GM18498 (cell line): ENCODE measurements at regions not wholly inside any gene's neighbourhood (a gene's known extent, or its start where the extent isn't known, plus 50 kb on each side); places are given as distances from the start of the nearest gene placed in this dataset.
"Not testable (repeated sequence)": the region's sequence is repeated elsewhere in the genome, so short reads cannot be mapped to it uniquely, and the experiment has no call there.

Experiments
- ATAC-seq: cut with Tn5 transposase; IDR thresholded peaks from one replicate; pipeline ENCODE4 v1.9.1; 2021; ENCODE audit warnings: mild to moderate bottlenecking, moderate library complexity; ENCODE audit not compliant: unreplicated experiment

GRCh38 chr7:46774515-46774914, 807.4 kb downstream of the TNS3 start:
- no peak for ATAC-seq

GRCh38 chr7:46772776-46773175, 809.1 kb downstream of the TNS3 start:
- no peak for ATAC-seq

GRCh38 chr7:46767071-46767470, 814.8 kb downstream of the TNS3 start:
- ATAC-seq, result no peak

- no peak for ATAC-seq
Measured at GRCh38 chr7:46764100-46764936, 817.6 kb downstream of the TNS3 start.

GRCh38 chr7:46763344-46763743, 818.6 kb downstream of the TNS3 start:
- no peak for ATAC-seq

- no peak for ATAC-seq
Measured at GRCh38 chr7:46759711-46760480, 822.0 kb downstream of the TNS3 start.

GRCh38 chr7:46756996-46757395, 824.9 kb downstream of the TNS3 start:
- no peak for ATAC-seq

- no peak for ATAC-seq
Measured at GRCh38 chr7:46756256-46756655, 825.7 kb downstream of the TNS3 start.

GRCh38 chr7:46755120-46756034, 826.5 kb downstream of the TNS3 start:
- ATAC-seq, result no peak

- no peak for ATAC-seq
Measured at GRCh38 chr7:46754140-46754720, 827.7 kb downstream of the TNS3 start.

- ATAC-seq, result no peak
Measured at GRCh38 chr7:46753662-46754061, 828.2 kb downstream of the TNS3 start.

- no peak for ATAC-seq
Measured at GRCh38 chr7:46752881-46753366, 829.0 kb downstream of the TNS3 start.

- ATAC-seq, result not testable (repeated sequence)
Measured at GRCh38 chr7:46751927-46752723, 829.8 kb downstream of the TNS3 start.

- ATAC-seq, result no peak
Measured at GRCh38 chr7:46751471-46751870, 830.4 kb upstream of the IGFBP3 start.

- no peak for ATAC-seq
Measured at GRCh38 chr7:46750321-46750865, 829.3 kb upstream of the IGFBP3 start.

GRCh38 chr7:46747869-46748576, 827.0 kb upstream of the IGFBP3 start:
- no peak for ATAC-seq

- ATAC-seq, result no peak
Measured at GRCh38 chr7:46746695-46747687, 825.9 kb upstream of the IGFBP3 start.

GRCh38 chr7:46745707-46746090, 824.6 kb upstream of the IGFBP3 start:
- ATAC-seq, result no peak
